DOHH2 (cell line): ENCODE measurements at regions not wholly inside any gene's neighbourhood (a gene's known extent, or its start where the extent isn't known, plus 50 kb on each side); places are given as distances from the start of the nearest gene placed in this dataset.

Experiments used
- H3F3A ChIP-seq: fragments of 200-600 bp; sonication (generic), shearing (Covaris generic); 2 replicates; pipeline ENCODE4 v1.6.0; 2016; ENCODE audit warnings: antibody characterized with exemption, mild to moderate bottlenecking; ENCODE audit not compliant: control insufficient read depth, insufficient read depth
- H3K27ac ChIP-seq: fragments of 200-600 bp; sonication (generic); 2 replicates; pipeline ENCODE4 v1.5.1; 2014; ENCODE audit warnings: low read depth, mild to moderate bottlenecking, low read length, moderate library complexity
- H3K27me3 ChIP-seq: fragments of 200-600 bp; sonication (generic); 2 replicates; pipeline ENCODE4 v1.6.1; 2014; ENCODE audit warnings: mild to moderate bottlenecking, low read length, mixed read lengths; ENCODE audit not compliant: control insufficient read depth
- H3K36me3 ChIP-seq: fragments of 200-600 bp; sonication (generic); 2 replicates; pipeline ENCODE4 v1.6.1; 2014; ENCODE audit warnings: mild to moderate bottlenecking, low read length, moderate library complexity, mixed read lengths; ENCODE audit not compliant: control insufficient read depth
- H3K4me1 ChIP-seq: fragments of 200-600 bp; sonication (generic); 2 replicates; pipeline ENCODE4 v1.6.1; 2014; ENCODE audit warnings: mild to moderate bottlenecking, low read length, mixed read lengths; ENCODE audit not compliant: control insufficient read depth
- H3K4me2 ChIP-seq: fragments of 200-600 bp; sonication (generic); 2 replicates; pipeline ENCODE4 v1.6.0; 2014; ENCODE audit warnings: mild to moderate bottlenecking, low read length, moderate library complexity
- H3K4me3 ChIP-seq: fragments of 200-600 bp; sonication (generic); 2 replicates; pipeline ENCODE4 v1.5.1; 2014; ENCODE audit warnings: mild to moderate bottlenecking, low read length, mixed read lengths
- H3K79me2 ChIP-seq: fragments of 200-600 bp; sonication (generic); 2 replicates; pipeline ENCODE4 v1.6.1; 2014; ENCODE audit warnings: mild to moderate bottlenecking, low read length, mixed read lengths; ENCODE audit not compliant: control insufficient read depth
- H3K9me2 ChIP-seq: fragments of 200-600 bp; sonication (generic); replicated peaks from 2 replicates; pipeline ENCODE4 v1.6.1; 2014; ENCODE audit warnings: mild to moderate bottlenecking, low read length, mixed read lengths; ENCODE audit not compliant: control insufficient read depth
- H3K9me3 ChIP-seq: fragments of 200-600 bp; sonication (generic); 2 replicates; pipeline ENCODE4 v1.6.1; 2014; ENCODE audit warnings: antibody characterized with exemption, low read length, mixed read lengths; ENCODE audit not compliant: control insufficient read depth, insufficient read depth
- H4K20me1 ChIP-seq: fragments of 200-600 bp; sonication (generic); 2 replicates; pipeline ENCODE4 v1.6.0; 2014; ENCODE audit warnings: low read depth, mild to moderate bottlenecking, antibody characterized with exemption, low read length, moderate library complexity; ENCODE audit not compliant: control insufficient read depth, insufficient read depth
- EZH2phosphoT487 ChIP-seq: fragments of 200-600 bp; sonication (generic); IDR thresholded peaks from 2 replicates; pipeline ENCODE4 v1.6.1; 2017; ENCODE audit warnings: borderline replicate concordance, mild to moderate bottlenecking, antibody characterized with exemption, low read length, moderate library complexity, mixed read lengths
- TF ChIP-seq, protein P1 (sequence below): fragments of 200-600 bp; sonication (generic); IDR thresholded peaks from one replicate; pipeline ENCODE4 v1.5.1; 2014; ENCODE audit warnings: antibody characterized with exemption, mild to moderate bottlenecking, low read depth, low read length; ENCODE audit not compliant: poor library complexity, severe bottlenecking

DNA sequence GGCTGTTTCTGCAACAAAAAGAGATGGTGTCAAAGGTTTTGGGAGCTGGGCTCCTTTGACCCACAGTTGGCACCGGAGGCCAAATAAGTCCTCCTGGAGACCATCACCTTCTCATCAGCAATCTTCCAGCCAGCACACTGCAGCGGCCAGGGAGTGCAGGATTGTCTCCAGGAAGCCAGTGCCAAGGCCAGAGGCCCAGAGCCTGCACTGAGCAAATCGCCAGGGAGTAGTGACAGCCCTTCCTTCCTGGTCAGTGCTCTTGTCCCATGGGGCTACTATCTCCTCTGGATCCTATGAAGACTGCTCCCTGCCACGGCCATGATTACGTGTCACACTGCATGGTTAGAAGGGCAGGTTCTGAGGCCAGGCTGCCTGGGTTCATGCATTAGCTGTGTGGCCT is 134.3 kb upstream of the CRHR1 start:
- Histone ChIP-seq H3K9me2 (no peaks in the 10 kb centered on the region), H3K9me3 (no peaks in the 10 kb centered on the region), H3K4me1 (no peaks in the 10 kb centered on the region), H3K4me2 (no peak overlapping the region), H3K36me3 (no peaks in the 10 kb centered on the region), H3K79me2 (no peaks in the 10 kb centered on the region), H3F3A (no peaks in the 10 kb centered on the region), H3K4me3 (no peak overlapping the region), H4K20me1 (no peaks in the 10 kb centered on the region), H3K27ac (no peak overlapping the region), H3K27me3 (peaks cover 22% of the 10 kb centered on the region)
- TF ChIP-seq EZH2phosphoT487, result no peak
- TF ChIP-seq, protein P1, sequence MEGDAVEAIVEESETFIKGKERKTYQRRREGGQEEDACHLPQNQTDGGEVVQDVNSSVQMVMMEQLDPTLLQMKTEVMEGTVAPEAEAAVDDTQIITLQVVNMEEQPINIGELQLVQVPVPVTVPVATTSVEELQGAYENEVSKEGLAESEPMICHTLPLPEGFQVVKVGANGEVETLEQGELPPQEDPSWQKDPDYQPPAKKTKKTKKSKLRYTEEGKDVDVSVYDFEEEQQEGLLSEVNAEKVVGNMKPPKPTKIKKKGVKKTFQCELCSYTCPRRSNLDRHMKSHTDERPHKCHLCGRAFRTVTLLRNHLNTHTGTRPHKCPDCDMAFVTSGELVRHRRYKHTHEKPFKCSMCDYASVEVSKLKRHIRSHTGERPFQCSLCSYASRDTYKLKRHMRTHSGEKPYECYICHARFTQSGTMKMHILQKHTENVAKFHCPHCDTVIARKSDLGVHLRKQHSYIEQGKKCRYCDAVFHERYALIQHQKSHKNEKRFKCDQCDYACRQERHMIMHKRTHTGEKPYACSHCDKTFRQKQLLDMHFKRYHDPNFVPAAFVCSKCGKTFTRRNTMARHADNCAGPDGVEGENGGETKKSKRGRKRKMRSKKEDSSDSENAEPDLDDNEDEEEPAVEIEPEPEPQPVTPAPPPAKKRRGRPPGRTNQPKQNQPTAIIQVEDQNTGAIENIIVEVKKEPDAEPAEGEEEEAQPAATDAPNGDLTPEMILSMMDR, result no peak

DNA sequence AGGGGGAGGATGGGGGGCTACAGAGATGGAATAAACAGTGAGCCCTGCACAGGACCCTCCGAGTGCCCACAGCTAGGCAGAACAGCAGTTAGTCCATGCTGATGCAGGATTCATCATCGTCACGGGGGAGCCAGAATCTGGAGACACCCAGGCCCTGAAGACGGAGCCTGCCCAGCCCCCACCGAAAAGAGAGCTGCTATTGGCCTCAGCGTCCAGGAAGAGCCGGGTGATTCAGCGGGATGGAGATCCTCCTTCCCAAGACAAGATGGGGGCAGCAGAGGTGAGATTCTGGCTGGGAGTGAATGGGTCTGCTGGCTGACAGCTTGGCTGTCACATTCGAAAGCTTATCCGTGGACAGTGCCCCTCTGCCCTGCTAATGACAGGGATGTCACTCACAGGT is 133.6 kb upstream of the CRHR1 start:
- H3K79me2 ChIP-seq, result no peaks in the 10 kb centered on the region
- H3K27me3 ChIP-seq, result peaks cover 18% of the 10 kb centered on the region
- no peaks in the 10 kb centered on the region for H3F3A ChIP-seq
- H3K9me3 ChIP-seq, result no peaks in the 10 kb centered on the region
- TF ChIP-seq EZH2phosphoT487, result no peak
- TF ChIP-seq, protein P1, result no peak
- no peaks in the 10 kb centered on the region for H3K4me1 ChIP-seq
- H3K4me3 ChIP-seq, result no peak overlapping the region
- H4K20me1 ChIP-seq, result no peaks in the 10 kb centered on the region
- H3K9me2 ChIP-seq, result no peaks in the 10 kb centered on the region
- no peaks in the 10 kb centered on the region for H3K36me3 ChIP-seq
- no peak overlapping the region for H3K27ac ChIP-seq
- no peak overlapping the region for H3K4me2 ChIP-seq

- Histone ChIP-seq H3K27me3 (peaks cover 14% of the 10 kb centered on the region), H3K4me3 (no peak overlapping the region), H3K4me1 (no peaks in the 10 kb centered on the region), H3K4me2 (no peak overlapping the region), H4K20me1 (no peaks in the 10 kb centered on the region), H3K9me3 (no peaks in the 10 kb centered on the region), H3F3A (no peaks in the 10 kb centered on the region), H3K27ac (no peak overlapping the region), H3K36me3 (no peaks in the 10 kb centered on the region), H3K79me2 (no peaks in the 10 kb centered on the region), H3K9me2 (no peaks in the 10 kb centered on the region)
- TF ChIP-seq EZH2phosphoT487, result no peak
- TF ChIP-seq, protein P1, result no peak
Observed at GRCh38 chr17:45651145-45651709, 132.9 kb upstream of the CRHR1 start.
